K562 (cell line): ENCODE measurements at regions not wholly inside any gene's neighbourhood (a gene's known extent, or its start where the extent isn't known, plus 50 kb on each side); places are given as distances from the start of the nearest gene placed in this dataset.

ENCODE experiments used
- ATAC-seq: fragments of 200-7000 bp; cut with Tn5 transposase; 3 replicates; pipeline ENCODE4 v1.9.1; 2020; ENCODE audit warnings: moderate library complexity
- BruUV-seq: library from RNA; stranded (reverse); fragments of 400-500 nt; replicated peaks from 2 replicates; lab custom pipeline; 2021; lab: Mats Ljungman, UMichigan
- CTCF ChIA-PET: fragments of 300-600 bp; formaldehyde crosslinking; extraction: SDS; loops from one replicate; lab custom pipeline; 2021; ENCODE audit warnings: low intra/inter-chr PET ratio; lab: Yijun Ruan, JAX
- POLR2A ChIA-PET: fragments of 300-600, 350-650 bp; sonication (Branson Sonifier 250); formaldehyde crosslinking; extraction: SDS; loops from one replicate; lab custom pipeline; 2021; ENCODE audit warnings: antibody characterized with exemption, inconsistent platforms; lab: Yijun Ruan, JAX
- DNase-seq, 4 experiments: peaks; one replicate each; pipeline versions ENCODE4 v3.0.0 to v3.0.0-alpha.2; 2011 to 2018; ENCODE audit warnings: low spot score in 3 of 4, mixed read lengths in 3 of 4; ENCODE audit errors: extremely low read depth in 1 of 4
- FAIRE-seq: peaks from 2 replicates; lab custom pipeline; 2011; peaks lifted over from hg19 to GRCh38; lab: Jason Lieb, UNC
- H2AFZ ChIP-seq: 2 replicates; pipeline ENCODE4 v1.6.0; 2011; ENCODE audit warnings: low read depth, low read length, control low read depth, inconsistent platforms
- H3K27ac ChIP-seq: fragments of 200-600 bp; 3 replicates; pipeline ENCODE4 v1.8.0; 2011; ENCODE audit warnings: low read depth, mild to moderate bottlenecking, control low read depth, inconsistent platforms, low read length, moderate library complexity, mixed read lengths; ENCODE audit errors: extremely low read depth
- H3K27me3 ChIP-seq, 2 experiments: fragments of 300-600 bp in 1 of 2; 2 replicates in 1 of 2; 3 replicates in 1 of 2; pipeline versions ENCODE4 v1.6.0 to v1.8.0; 2011; ENCODE audit warnings: inconsistent platforms in 2 of 2, low read length in 2 of 2, mild to moderate bottlenecking in 1 of 2, mixed read lengths in 1 of 2, moderate library complexity in 1 of 2; ENCODE audit not compliant: control insufficient read depth in 2 of 2, insufficient read depth in 2 of 2
- H3K36me3 ChIP-seq: fragments of 300-600 bp; 3 replicates; pipeline ENCODE4 v1.8.0; 2011; ENCODE audit warnings: mild to moderate bottlenecking, low read length, inconsistent platforms; ENCODE audit not compliant: control insufficient read depth, insufficient read depth
- H3K4me1 ChIP-seq, 2 experiments: fragments of 200-600 bp in 1 of 2; replicated peaks in 1 of 2; 2 replicates in 1 of 2; 3 replicates in 1 of 2; pipeline versions ENCODE4 v1.5.1 to v1.8.0; 2011; ENCODE audit warnings: inconsistent platforms in 2 of 2, low read length in 2 of 2, mild to moderate bottlenecking in 1 of 2, mixed read lengths in 1 of 2, moderate library complexity in 1 of 2; ENCODE audit not compliant: control insufficient read depth in 2 of 2, insufficient read depth in 2 of 2
- H3K4me2 ChIP-seq: 2 replicates; pipeline ENCODE4 v1.6.1; 2011; ENCODE audit warnings: low read length, control low read depth, inconsistent platforms, mixed read lengths; ENCODE audit not compliant: insufficient read depth
- H3K4me3 ChIP-seq: fragments of 200-600 bp; sonication (generic), shearing (Covaris generic); 2 replicates; pipeline ENCODE4 v1.5.1; 2016; ENCODE audit warnings: control low read depth, inconsistent platforms
- H3K79me2 ChIP-seq: fragments of 200-600 bp; 3 replicates; pipeline ENCODE4 v1.8.0; 2011; ENCODE audit warnings: low read length, inconsistent platforms; ENCODE audit not compliant: control insufficient read depth, insufficient read depth
- H3K9ac ChIP-seq, 2 experiments: 2 replicates each; pipeline versions ENCODE4 v1.6.0 to v1.6.1; 2011; ENCODE audit warnings: low read depth in 2 of 2, low read length in 2 of 2, control low read depth in 1 of 2, inconsistent platforms in 1 of 2, mild to moderate bottlenecking in 1 of 2, mixed read lengths in 1 of 2; ENCODE audit not compliant: insufficient read depth in 1 of 2
- H3K9me1 ChIP-seq: one replicate; pipeline ENCODE4 v1.6.0; 2011; ENCODE audit warnings: inconsistent platforms, mild to moderate bottlenecking, low read length, moderate library complexity; ENCODE audit not compliant: control insufficient read depth, insufficient read depth
- H3K9me3 ChIP-seq: replicated peaks from 2 replicates; pipeline ENCODE4 v1.5.1; 2011; ENCODE audit warnings: low read depth, low read length, inconsistent platforms; ENCODE audit not compliant: control insufficient read depth, insufficient read depth
- H4K20me1 ChIP-seq: replicated peaks from 2 replicates; pipeline ENCODE4 v1.6.1; 2011; ENCODE audit warnings: low read length, inconsistent platforms, mixed read lengths; ENCODE audit not compliant: control insufficient read depth, insufficient read depth
- BCOR ChIP-seq: fragments of 450-650 bp; IDR thresholded peaks from 2 replicates; pipeline ENCODE4 v1.6.1; 2016
- ETV5 ChIP-seq: sonication (generic); formaldehyde crosslinking; IDR thresholded peaks from 2 replicates; pipeline ENCODE4 v1.4.0; 2020; ENCODE audit warnings: low read depth, mild to moderate bottlenecking, missing genetic modification reagents
- FOXA1 ChIP-seq: fragments of 450-650 bp; IDR thresholded peaks from 2 replicates; pipeline ENCODE4 v1.6.1; 2016; ENCODE audit warnings: mild to moderate bottlenecking, borderline replicate concordance
- GATAD2A ChIP-seq: fragments of 450-650 bp; IDR thresholded peaks from 2 replicates; pipeline ENCODE4 v1.6.1; 2017
- MAFK ChIP-seq: IDR thresholded peaks from 2 replicates; pipeline ENCODE4 v1.6.1; 2011; ENCODE audit warnings: low read length, improper control_type of control experiment
- NFYB ChIP-seq: IDR thresholded peaks from 2 replicates; pipeline ENCODE4 v1.6.1; 2011; ENCODE audit warnings: mild to moderate bottlenecking, moderate library complexity; ENCODE audit not compliant: insufficient read length; ENCODE audit errors: extremely low read depth
- RBM14 ChIP-seq: fragments of 200-400 bp; formaldehyde crosslinking; IDR thresholded peaks from 2 replicates; pipeline ENCODE4 v1.6.1; 2018; ENCODE audit warnings: low read depth, mild to moderate bottlenecking, low read length, moderate library complexity, borderline replicate concordance; ENCODE audit not compliant: insufficient read depth
- SMAD4 ChIP-seq: fragments of 250-450 bp; sonication (Bioruptor Pico); conservative IDR thresholded peaks from 2 replicates; pipeline ENCODE4 v1.8.0; 2021; ENCODE audit warnings: inconsistent platforms, mild to moderate bottlenecking, moderate library complexity
- U2AF2 ChIP-seq: fragments of 200-400 bp; formaldehyde crosslinking; optimal IDR thresholded peaks from 2 replicates; pipeline ENCODE3; 2017; ENCODE audit warnings: low read depth, mild to moderate bottlenecking, low read length
- ZNF140 ChIP-seq: fragments of 250-450 bp; sonication (Bioruptor Pico); IDR thresholded peaks from 2 replicates; pipeline ENCODE4 v1.8.0; 2021; ENCODE audit warnings: moderate library complexity, mild to moderate bottlenecking, inconsistent platforms
- ZNF507 ChIP-seq: conservative IDR thresholded peaks from 2 replicates; pipeline ENCODE4 v1.6.1; 2017; ENCODE audit warnings: missing genetic modification characterization, missing compliant biosample characterization
- ZNF695 ChIP-seq: fragments of 450-650 bp; formaldehyde crosslinking; IDR thresholded peaks from 2 replicates; pipeline ENCODE4 v1.4.0; 2020; ENCODE audit warnings: mild to moderate bottlenecking, moderate library complexity
- WGBS: fragments of 100-300 bp; shearing (Covaris generic); methylation state at CpG from one replicate; pipeline ENCODE4 v1.1.6; 2016; ENCODE audit warnings: low coverage, mixed read lengths; ENCODE audit not compliant: insufficient coverage; ENCODE audit errors: missing lambda C conversion rate; 5-methylcytosine and 5-hydroxymethylcytosine counted together
- in situ Hi-C: fragments of 300-500 bp; cut with MboI; formaldehyde crosslinking; loops from 4 replicates; pipeline ENCODE4 v1.15.0; 2018; ENCODE audit warnings: inconsistent platforms, mixed read lengths
- intact Hi-C: fragments of 100-400 bp; cut with micrococcal nuclease; formaldehyde crosslinking; loops from 2 replicates; pipeline ENCODE4 v1.14.2; 2022
- TF ChIP-seq, protein P1 (sequence below): fragments of 250-450 bp; sonication (Bioruptor Pico); IDR thresholded peaks from 2 replicates; pipeline ENCODE4 v1.8.0; 2022; ENCODE audit warnings: inconsistent platforms, mild to moderate bottlenecking, moderate library complexity, borderline replicate concordance
- TF ChIP-seq, protein P2 (sequence below): sonication (generic); formaldehyde crosslinking; IDR thresholded peaks from 2 replicates; pipeline ENCODE4 v1.8.1; 2023; ENCODE audit warnings: mild to moderate bottlenecking, missing genetic modification reagents, moderate library complexity

DNA sequence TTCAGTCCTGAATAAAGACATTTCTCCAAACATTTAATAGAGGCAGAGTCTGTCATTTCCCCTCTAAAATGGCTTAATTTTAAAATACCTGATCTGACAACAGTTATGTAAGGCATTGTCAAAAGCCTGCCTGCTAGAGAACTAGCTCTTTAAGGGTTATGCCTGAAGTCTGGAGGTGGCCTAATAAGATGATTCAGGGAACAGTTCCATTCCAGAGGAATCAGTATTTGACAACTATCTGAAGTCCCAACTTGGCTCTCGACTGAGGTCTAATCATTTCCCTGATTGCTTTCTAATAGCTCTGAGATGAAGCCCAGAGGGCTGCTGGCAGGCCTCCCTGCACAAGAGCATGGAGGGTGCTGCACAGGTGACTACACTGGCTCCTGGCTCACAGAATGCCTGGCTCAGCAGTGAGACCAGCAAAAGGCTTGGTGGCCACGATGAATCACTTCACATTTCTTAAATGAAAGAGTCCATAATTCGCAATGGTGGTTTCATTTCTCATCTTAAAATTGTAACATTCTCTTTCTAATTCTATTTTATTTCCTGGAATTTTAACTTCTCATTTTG is 509.6 kb upstream of the POM121L12 start:
- Histone ChIP-seq H3K9me3 (no peaks in the 10 kb centered on the region), H3K4me3 (no peak overlapping the region), H2AFZ (no peak overlapping the region), H3K27me3 (no peaks in the 10 kb centered on the region), H3K4me2 (no peak overlapping the region), H3K79me2 (no peaks in the 10 kb centered on the region)
- no peak for DNase-seq
- CTCF ChIA-PET, result no interaction called here
- POLR2A ChIA-PET, result no interaction called here
- in situ Hi-C loops, result no loop called here
- intact Hi-C loops, result no loop called here
- WGBS, result 4% methylated on average over 3 of the region's 3 CpGs
- TF ChIP-seq RBM14, result no peak
- TF ChIP-seq MAFK, result no peak
- TF ChIP-seq, all 486 proteins: peak for 0
- BruUV-seq, result no TSS peak
- ATAC-seq (no peak), FAIRE-seq (no peak)
- Histone ChIP-seq H3K36me3 (no peaks in the 10 kb centered on the region), H3K27ac (no peak overlapping the region), H3K4me1 (no peaks in the 10 kb centered on the region), H3K9ac (no peak overlapping the region), H3K9me1 (no peaks in the 10 kb centered on the region), H4K20me1 (no peaks in the 10 kb centered on the region)

DNA sequence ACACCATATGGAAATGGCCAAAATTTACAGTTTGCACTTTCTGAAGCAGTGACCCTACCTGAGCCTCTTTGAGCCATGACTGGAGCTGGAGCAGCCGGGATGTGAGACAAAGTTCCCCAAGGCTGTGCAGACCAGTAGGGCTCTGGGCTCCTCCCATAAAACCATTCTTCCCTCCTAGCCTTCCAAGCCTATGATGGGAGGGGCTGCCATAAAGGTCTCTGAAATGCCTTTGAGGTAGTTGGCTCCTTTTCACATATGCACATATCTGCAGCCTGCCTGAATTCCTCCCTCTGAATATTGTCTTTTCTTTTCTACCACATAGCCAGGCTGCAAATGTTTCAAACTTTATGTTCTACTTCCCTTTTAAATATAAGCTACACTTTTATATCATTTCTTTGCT is 516.6 kb upstream of the POM121L12 start:
- intact Hi-C loops (no loop called here), in situ Hi-C loops (no loop called here)
- Histone ChIP-seq H3K4me2 (no peak overlapping the region), H3K9me3 (no peaks in the 10 kb centered on the region; the same call in 1 of the 2 replicates), H3K4me3 (no peak overlapping the region), H3K9me1 (no peaks in the 10 kb centered on the region), H4K20me1 (no peaks in the 10 kb centered on the region), H2AFZ (no peak overlapping the region), H3K9ac (no peak overlapping the region), H3K27me3 (no peaks in the 10 kb centered on the region), H3K79me2 (no peaks in the 10 kb centered on the region), H3K27ac (no peak overlapping the region), H3K4me1 (no peaks in the 10 kb centered on the region), H3K36me3 (no peaks in the 10 kb centered on the region)
- no peak for DNase-seq
- ChIA-PET POLR2A (no interaction called here), CTCF (no interaction called here)
- no peak for ATAC-seq
- 0% methylated on average over 1 of the region's 1 CpG for WGBS
- no TSS peak for BruUV-seq
- no peak for FAIRE-seq
- TF ChIP-seq, protein P1, sequence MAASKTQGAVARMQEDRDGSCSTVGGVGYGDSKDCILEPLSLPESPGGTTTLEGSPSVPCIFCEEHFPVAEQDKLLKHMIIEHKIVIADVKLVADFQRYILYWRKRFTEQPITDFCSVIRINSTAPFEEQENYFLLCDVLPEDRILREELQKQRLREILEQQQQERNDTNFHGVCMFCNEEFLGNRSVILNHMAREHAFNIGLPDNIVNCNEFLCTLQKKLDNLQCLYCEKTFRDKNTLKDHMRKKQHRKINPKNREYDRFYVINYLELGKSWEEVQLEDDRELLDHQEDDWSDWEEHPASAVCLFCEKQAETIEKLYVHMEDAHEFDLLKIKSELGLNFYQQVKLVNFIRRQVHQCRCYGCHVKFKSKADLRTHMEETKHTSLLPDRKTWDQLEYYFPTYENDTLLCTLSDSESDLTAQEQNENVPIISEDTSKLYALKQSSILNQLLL (CRISPR knock-in tag), result no peak
- TF ChIP-seq BCOR (no peak), ETV5 (CRISPR knock-in tag) (no peak), GATAD2A (no peak), FOXA1 (no peak), SMAD4 (CRISPR knock-in tag) (no peak), ZNF140 (CRISPR knock-in tag) (no peak), NFYB (no peak), ZNF695 (CRISPR knock-in tag) (no peak), U2AF2 (no peak), ZNF507 (tag) (no peak)
- TF ChIP-seq, protein P2, sequence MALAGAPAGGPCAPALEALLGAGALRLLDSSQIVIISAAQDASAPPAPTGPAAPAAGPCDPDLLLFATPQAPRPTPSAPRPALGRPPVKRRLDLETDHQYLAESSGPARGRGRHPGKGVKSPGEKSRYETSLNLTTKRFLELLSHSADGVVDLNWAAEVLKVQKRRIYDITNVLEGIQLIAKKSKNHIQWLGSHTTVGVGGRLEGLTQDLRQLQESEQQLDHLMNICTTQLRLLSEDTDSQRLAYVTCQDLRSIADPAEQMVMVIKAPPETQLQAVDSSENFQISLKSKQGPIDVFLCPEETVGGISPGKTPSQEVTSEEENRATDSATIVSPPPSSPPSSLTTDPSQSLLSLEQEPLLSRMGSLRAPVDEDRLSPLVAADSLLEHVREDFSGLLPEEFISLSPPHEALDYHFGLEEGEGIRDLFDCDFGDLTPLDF (CRISPR knock-in tag), result no peak
